Neural cell (in vitro differentiated cells): ENCODE measurements at regions not wholly inside any gene's neighbourhood (a gene's known extent, or its start where the extent isn't known, plus 50 kb on each side); places are given as distances from the start of the nearest gene placed in this dataset.
"Not testable (repeated sequence)": the region's sequence is repeated elsewhere in the genome, so short reads cannot be mapped to it uniquely, and the experiment has no call there.

Experiments
- EP300 ChIP-seq: fragments of 450-650 bp; conservative IDR thresholded peaks from 2 replicates; pipeline ENCODE4 v1.6.1; 2014; ENCODE audit warnings: antibody characterized with exemption, mild to moderate bottlenecking, moderate library complexity; ENCODE audit not compliant: poor library complexity, severe bottlenecking
- EZH2 ChIP-seq: fragments of 200-600, 300-800 bp; shearing (Covaris generic), sonication (generic); IDR thresholded peaks from 2 replicates; pipeline ENCODE4 v1.6.1; 2014; ENCODE audit warnings: antibody characterized with exemption, low read length, borderline replicate concordance, mild to moderate bottlenecking; ENCODE audit not compliant: insufficient read depth, poor library complexity, severe bottlenecking
- MXI1 ChIP-seq: fragments of 450-650 bp; conservative IDR thresholded peaks from 2 replicates; pipeline ENCODE4 v1.6.1; 2014; ENCODE audit warnings: antibody characterized with exemption, mild to moderate bottlenecking; ENCODE audit not compliant: poor library complexity, severe bottlenecking
- POLR2AphosphoS5 ChIP-seq: IDR thresholded peaks from 2 replicates; pipeline ENCODE4 v1.6.1; 2012
- RAD21 ChIP-seq: fragments of 450-650 bp; conservative IDR thresholded peaks from 2 replicates; pipeline ENCODE4 v1.6.1; 2014; ENCODE audit warnings: antibody characterized with exemption, mild to moderate bottlenecking, moderate library complexity
- SMC3 ChIP-seq: fragments of 450-650 bp; conservative IDR thresholded peaks from 2 replicates; pipeline ENCODE4 v1.6.1; 2014; ENCODE audit warnings: antibody characterized with exemption, mild to moderate bottlenecking, moderate library complexity; ENCODE audit not compliant: poor library complexity
- TAF1 ChIP-seq: IDR thresholded peaks from 2 replicates; pipeline ENCODE4 v1.6.1; 2012; ENCODE audit warnings: low read depth
- TF ChIP-seq, protein P1 (sequence below): IDR thresholded peaks from 2 replicates; pipeline ENCODE4 v1.6.1; 2012; ENCODE audit warnings: borderline replicate concordance
- TF ChIP-seq, protein P2 (sequence below): fragments of 450-650 bp; IDR thresholded peaks from 2 replicates; pipeline ENCODE4 v1.5.1; 2014; ENCODE audit warnings: antibody characterized with exemption, mild to moderate bottlenecking, moderate library complexity; ENCODE audit not compliant: poor library complexity, severe bottlenecking

DNA sequence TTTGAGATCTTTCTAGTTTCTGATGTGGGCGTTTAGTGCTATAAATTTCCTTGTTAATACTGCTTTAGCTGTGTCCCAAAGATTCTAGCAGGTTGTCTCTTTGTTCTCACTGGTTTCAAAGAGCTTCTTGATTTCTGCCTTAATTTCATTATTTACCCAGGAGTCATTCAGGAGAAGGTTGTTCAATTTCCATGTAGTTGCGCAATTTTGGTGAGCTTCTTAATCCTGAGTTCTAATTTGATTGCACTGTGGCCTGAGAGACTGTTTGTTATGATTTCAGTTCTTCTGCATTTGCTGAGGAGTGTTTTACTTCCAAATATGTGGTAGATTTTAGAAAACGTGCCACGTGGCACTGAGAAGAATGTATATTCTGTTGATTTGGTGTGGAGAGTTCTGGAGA is 254.6 kb downstream of the ADGRL2 start:
- TF ChIP-seq EZH2, RAD21, TAF1, SMC3, POLR2AphosphoS5, MXI1, EP300: not testable (repeated sequence)
- TF ChIP-seq, protein P1, sequence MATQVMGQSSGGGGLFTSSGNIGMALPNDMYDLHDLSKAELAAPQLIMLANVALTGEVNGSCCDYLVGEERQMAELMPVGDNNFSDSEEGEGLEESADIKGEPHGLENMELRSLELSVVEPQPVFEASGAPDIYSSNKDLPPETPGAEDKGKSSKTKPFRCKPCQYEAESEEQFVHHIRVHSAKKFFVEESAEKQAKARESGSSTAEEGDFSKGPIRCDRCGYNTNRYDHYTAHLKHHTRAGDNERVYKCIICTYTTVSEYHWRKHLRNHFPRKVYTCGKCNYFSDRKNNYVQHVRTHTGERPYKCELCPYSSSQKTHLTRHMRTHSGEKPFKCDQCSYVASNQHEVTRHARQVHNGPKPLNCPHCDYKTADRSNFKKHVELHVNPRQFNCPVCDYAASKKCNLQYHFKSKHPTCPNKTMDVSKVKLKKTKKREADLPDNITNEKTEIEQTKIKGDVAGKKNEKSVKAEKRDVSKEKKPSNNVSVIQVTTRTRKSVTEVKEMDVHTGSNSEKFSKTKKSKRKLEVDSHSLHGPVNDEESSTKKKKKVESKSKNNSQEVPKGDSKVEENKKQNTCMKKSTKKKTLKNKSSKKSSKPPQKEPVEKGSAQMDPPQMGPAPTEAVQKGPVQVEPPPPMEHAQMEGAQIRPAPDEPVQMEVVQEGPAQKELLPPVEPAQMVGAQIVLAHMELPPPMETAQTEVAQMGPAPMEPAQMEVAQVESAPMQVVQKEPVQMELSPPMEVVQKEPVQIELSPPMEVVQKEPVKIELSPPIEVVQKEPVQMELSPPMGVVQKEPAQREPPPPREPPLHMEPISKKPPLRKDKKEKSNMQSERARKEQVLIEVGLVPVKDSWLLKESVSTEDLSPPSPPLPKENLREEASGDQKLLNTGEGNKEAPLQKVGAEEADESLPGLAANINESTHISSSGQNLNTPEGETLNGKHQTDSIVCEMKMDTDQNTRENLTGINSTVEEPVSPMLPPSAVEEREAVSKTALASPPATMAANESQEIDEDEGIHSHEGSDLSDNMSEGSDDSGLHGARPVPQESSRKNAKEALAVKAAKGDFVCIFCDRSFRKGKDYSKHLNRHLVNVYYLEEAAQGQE, result not testable (repeated sequence)
- TF ChIP-seq, protein P2, sequence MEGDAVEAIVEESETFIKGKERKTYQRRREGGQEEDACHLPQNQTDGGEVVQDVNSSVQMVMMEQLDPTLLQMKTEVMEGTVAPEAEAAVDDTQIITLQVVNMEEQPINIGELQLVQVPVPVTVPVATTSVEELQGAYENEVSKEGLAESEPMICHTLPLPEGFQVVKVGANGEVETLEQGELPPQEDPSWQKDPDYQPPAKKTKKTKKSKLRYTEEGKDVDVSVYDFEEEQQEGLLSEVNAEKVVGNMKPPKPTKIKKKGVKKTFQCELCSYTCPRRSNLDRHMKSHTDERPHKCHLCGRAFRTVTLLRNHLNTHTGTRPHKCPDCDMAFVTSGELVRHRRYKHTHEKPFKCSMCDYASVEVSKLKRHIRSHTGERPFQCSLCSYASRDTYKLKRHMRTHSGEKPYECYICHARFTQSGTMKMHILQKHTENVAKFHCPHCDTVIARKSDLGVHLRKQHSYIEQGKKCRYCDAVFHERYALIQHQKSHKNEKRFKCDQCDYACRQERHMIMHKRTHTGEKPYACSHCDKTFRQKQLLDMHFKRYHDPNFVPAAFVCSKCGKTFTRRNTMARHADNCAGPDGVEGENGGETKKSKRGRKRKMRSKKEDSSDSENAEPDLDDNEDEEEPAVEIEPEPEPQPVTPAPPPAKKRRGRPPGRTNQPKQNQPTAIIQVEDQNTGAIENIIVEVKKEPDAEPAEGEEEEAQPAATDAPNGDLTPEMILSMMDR, result not testable (repeated sequence)
